ENCODE measurements at regions not wholly inside any gene's neighbourhood (a gene's known extent, or its start where the extent isn't known, plus 50 kb on each side); places are given as distances from the start of the nearest gene placed in this dataset.

- TF ChIP-seq POLR2AphosphoS5 (IDR thresholded peaks at IDR 0.05) (no peak), CTCF (IDR thresholded peaks at IDR 0.05; ENCODE audit: poor library complexity, severe bottlenecking) (no peak), SMC3 (conservative IDR thresholded peaks at IDR 0.05; ENCODE audit: poor library complexity) (no peak), MXI1 (conservative IDR thresholded peaks at IDR 0.05; ENCODE audit: poor library complexity, severe bottlenecking) (no peak)
- no peaks in the 10 kb centered on the region for H3K9me2 ChIP-seq (ENCODE audit: insufficient read depth, low read length)
- H3K4me2 ChIP-seq (ENCODE audit: low read length): no peak overlapping the region
Measured at GRCh38 chr11:116093065-116093464, 588.9 kb upstream of the CADM1 start.

GRCh38 chr11:116086426-116086825 lies 582.2 kb upstream of the CADM1 start:
- Histone ChIP-seq H3K79me2 (replicated peaks; ENCODE audit: insufficient read depth, low read length) (no peaks in the 10 kb centered on the region), H3K27ac (ENCODE audit: low read length) (no peak overlapping the region), H3K4me3 (ENCODE audit: low read length) (no peak overlapping the region), H3K27me3 (ENCODE audit: insufficient read depth, low read depth, low read length) (no peaks in the 10 kb centered on the region), H3K9ac (ENCODE audit: low read length) (no peak overlapping the region), H3K4me2 (ENCODE audit: low read length) (no peak overlapping the region), H3K9me2 (ENCODE audit: insufficient read depth, low read length) (no peaks in the 10 kb centered on the region), H3K9me3 (ENCODE audit: low read length) (no peaks in the 10 kb centered on the region), H3K36me3 (ENCODE audit: insufficient read depth, low read length) (no peaks in the 10 kb centered on the region), H2AFZ (ENCODE audit: low read depth, low read length) (no peak overlapping the region), H3F3A (ENCODE audit: insufficient read depth, low read length, poor library complexity, severe bottlenecking) (no peaks in the 10 kb centered on the region), H4K20me1 (ENCODE audit: insufficient read depth) (no peaks in the 10 kb centered on the region)
- no peak for TF ChIP-seq RAD21 (conservative IDR thresholded peaks at IDR 0.05)
- no peak for TF ChIP-seq POLR2AphosphoS5 (IDR thresholded peaks at IDR 0.05)
- TF ChIP-seq EP300 (conservative IDR thresholded peaks at IDR 0.05; ENCODE audit: poor library complexity, severe bottlenecking): no peak
- no peak for TF ChIP-seq CTCF (IDR thresholded peaks at IDR 0.05; ENCODE audit: poor library complexity, severe bottlenecking)
- TF ChIP-seq MXI1 (conservative IDR thresholded peaks at IDR 0.05; ENCODE audit: poor library complexity, severe bottlenecking): no peak
- TF ChIP-seq REST (IDR thresholded peaks at IDR 0.05; ENCODE audit: borderline replicate concordance): no peak
- TF ChIP-seq SMC3 (conservative IDR thresholded peaks at IDR 0.05; ENCODE audit: poor library complexity): no peak
- no peak for TF ChIP-seq TAF1 (IDR thresholded peaks at IDR 0.05; ENCODE audit: low read depth)
- no peak for TF ChIP-seq EZH2 (IDR thresholded peaks at IDR 0.05; ENCODE audit: borderline replicate concordance, insufficient read depth, low read length, poor library complexity, severe bottlenecking)

More at GRCh38 chr11:116093065-116093464, 588.9 kb upstream of the CADM1 start:
- Histone ChIP-seq H3F3A (ENCODE audit: insufficient read depth, low read length, poor library complexity, severe bottlenecking) (no peaks in the 10 kb centered on the region), H3K9me3 (ENCODE audit: low read length) (no peaks in the 10 kb centered on the region), H4K20me1 (ENCODE audit: insufficient read depth) (no peaks in the 10 kb centered on the region), H3K9ac (ENCODE audit: low read length) (no peak overlapping the region), H3K79me2 (replicated peaks; ENCODE audit: insufficient read depth, low read length) (no peaks in the 10 kb centered on the region), H2AFZ (ENCODE audit: low read depth, low read length) (no peak overlapping the region), H3K4me3 (ENCODE audit: low read length) (no peak overlapping the region), H3K36me3 (ENCODE audit: insufficient read depth, low read length) (no peaks in the 10 kb centered on the region), H3K27ac (ENCODE audit: low read length) (no peak overlapping the region), H3K27me3 (ENCODE audit: insufficient read depth, low read depth, low read length) (no peaks in the 10 kb centered on the region)

Measured in neural cell (in vitro differentiated cells).